ENCODE measurements at regions not wholly inside any gene's neighbourhood (a gene's known extent, or its start where the extent isn't known, plus 50 kb on each side); places are given as distances from the start of the nearest gene placed in this dataset.

DNA sequence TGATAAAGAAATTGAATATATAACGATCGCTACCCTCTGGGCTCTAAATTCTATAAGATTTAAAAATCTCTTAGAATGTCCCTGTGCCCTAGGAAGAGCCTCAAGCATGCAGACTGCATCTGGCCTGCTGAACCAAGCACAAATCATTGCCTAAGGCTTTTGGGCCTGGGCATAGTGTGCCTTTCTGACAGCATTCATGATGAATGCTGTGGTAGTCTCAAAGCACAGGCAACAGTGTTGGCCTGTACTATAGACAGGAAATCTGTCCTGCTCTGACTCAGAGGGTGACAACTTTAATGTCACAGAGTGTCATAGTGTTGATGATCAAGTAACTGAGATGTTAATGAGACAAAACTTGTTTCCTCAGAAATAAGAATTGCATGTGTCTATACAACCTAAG is 717.3 kb downstream of the STIM2 start:
- TF ChIP-seq, protein P1, sequence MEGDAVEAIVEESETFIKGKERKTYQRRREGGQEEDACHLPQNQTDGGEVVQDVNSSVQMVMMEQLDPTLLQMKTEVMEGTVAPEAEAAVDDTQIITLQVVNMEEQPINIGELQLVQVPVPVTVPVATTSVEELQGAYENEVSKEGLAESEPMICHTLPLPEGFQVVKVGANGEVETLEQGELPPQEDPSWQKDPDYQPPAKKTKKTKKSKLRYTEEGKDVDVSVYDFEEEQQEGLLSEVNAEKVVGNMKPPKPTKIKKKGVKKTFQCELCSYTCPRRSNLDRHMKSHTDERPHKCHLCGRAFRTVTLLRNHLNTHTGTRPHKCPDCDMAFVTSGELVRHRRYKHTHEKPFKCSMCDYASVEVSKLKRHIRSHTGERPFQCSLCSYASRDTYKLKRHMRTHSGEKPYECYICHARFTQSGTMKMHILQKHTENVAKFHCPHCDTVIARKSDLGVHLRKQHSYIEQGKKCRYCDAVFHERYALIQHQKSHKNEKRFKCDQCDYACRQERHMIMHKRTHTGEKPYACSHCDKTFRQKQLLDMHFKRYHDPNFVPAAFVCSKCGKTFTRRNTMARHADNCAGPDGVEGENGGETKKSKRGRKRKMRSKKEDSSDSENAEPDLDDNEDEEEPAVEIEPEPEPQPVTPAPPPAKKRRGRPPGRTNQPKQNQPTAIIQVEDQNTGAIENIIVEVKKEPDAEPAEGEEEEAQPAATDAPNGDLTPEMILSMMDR (IDR thresholded peaks at IDR 0.05), result no peak
- no peak for TF ChIP-seq POLR2A (IDR thresholded peaks at IDR 0.05; ENCODE audit: low read depth)

Data from esophagus muscularis mucosa (tissue), 3 donors.